Right atrium auricular region (tissue), 2 donors: ENCODE measurements at regions not wholly inside any gene's neighbourhood (a gene's known extent, or its start where the extent isn't known, plus 50 kb on each side); places are given as distances from the start of the nearest gene placed in this dataset.

Source experiments
- DNase-seq: peaks from one replicate; pipeline ENCODE4 v3.0.0-alpha.2; 2019; ENCODE audit warnings: low spot score
- H3K27ac ChIP-seq, 2 donors: fragments of 200-600 bp; sonication (generic); 1 replicate in 1 of 2; 2 replicates in 1 of 2; pipeline ENCODE4 v1.5.1; 2016 to 2019
- H3K27me3 ChIP-seq, 2 donors: fragments of 200-600 bp; sonication (generic); one replicate each; pipeline versions ENCODE4 v1.5.1 to v1.6.0; 2017 to 2019
- H3K36me3 ChIP-seq: fragments of 200-600 bp; sonication (generic); one replicate; pipeline ENCODE4 v1.5.1; 2016
- H3K4me1 ChIP-seq, 2 donors: fragments of 200-600 bp; sonication (generic); one replicate each; pipeline versions ENCODE4 v1.5.1 to v1.6.0; 2017 to 2019
- H3K4me3 ChIP-seq, 2 donors: fragments of 200-600 bp; sonication (generic); 1 replicate in 1 of 2; 2 replicates in 1 of 2; pipeline ENCODE4 v1.5.1; 2017 to 2019; ENCODE audit warnings: mild to moderate bottlenecking in 1 of 2, moderate library complexity in 1 of 2
- H3K9me3 ChIP-seq, 2 donors: fragments of 200-600 bp; sonication (generic); one replicate each; pipeline ENCODE4 v1.5.1; 2019
- TF ChIP-seq, protein P1 (sequence below), 2 donors: fragments of 200-600 bp; sonication (generic); IDR thresholded peaks; one replicate each; pipeline ENCODE4 v1.5.1; 2019; ENCODE audit warnings: antibody characterized with exemption in 2 of 2

DNA sequence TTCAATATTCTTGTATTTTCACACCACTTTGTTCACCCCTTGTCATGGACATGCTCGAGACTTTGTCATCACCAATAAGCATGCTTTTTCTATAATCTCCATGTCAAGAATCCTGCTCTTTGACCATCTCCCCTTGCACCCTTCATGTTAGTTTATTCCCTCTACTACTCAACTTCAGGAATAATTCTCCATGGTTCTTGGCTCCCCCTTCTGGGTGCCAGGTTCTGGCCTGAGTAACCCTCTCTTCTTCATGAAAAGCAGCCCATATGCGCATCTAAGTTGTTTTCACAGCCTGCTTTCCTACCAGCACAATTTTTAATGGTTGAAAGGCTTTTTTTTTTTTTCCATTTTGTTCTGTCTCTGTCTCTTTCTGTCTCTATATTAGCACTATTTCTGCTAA lies 160.7 kb downstream of the LEPR start:
- no peaks in the 10 kb centered on the region for H3K36me3 ChIP-seq
- no peak for DNase-seq
- H3K4me3 ChIP-seq, result no peak overlapping the region
- TF ChIP-seq, protein P1, sequence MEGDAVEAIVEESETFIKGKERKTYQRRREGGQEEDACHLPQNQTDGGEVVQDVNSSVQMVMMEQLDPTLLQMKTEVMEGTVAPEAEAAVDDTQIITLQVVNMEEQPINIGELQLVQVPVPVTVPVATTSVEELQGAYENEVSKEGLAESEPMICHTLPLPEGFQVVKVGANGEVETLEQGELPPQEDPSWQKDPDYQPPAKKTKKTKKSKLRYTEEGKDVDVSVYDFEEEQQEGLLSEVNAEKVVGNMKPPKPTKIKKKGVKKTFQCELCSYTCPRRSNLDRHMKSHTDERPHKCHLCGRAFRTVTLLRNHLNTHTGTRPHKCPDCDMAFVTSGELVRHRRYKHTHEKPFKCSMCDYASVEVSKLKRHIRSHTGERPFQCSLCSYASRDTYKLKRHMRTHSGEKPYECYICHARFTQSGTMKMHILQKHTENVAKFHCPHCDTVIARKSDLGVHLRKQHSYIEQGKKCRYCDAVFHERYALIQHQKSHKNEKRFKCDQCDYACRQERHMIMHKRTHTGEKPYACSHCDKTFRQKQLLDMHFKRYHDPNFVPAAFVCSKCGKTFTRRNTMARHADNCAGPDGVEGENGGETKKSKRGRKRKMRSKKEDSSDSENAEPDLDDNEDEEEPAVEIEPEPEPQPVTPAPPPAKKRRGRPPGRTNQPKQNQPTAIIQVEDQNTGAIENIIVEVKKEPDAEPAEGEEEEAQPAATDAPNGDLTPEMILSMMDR (IDR thresholded peaks at IDR 0.05), result peak in 1 of 2 donors; percentile 32
- no peaks in the 10 kb centered on the region for H3K4me1 ChIP-seq
- H3K27ac ChIP-seq, result no peak overlapping the region
- H3K9me3 ChIP-seq, result peaks cover 0 to 15% of the 10 kb centered on the region in 2 donors
- no peaks in the 10 kb centered on the region for H3K27me3 ChIP-seq

DNA sequence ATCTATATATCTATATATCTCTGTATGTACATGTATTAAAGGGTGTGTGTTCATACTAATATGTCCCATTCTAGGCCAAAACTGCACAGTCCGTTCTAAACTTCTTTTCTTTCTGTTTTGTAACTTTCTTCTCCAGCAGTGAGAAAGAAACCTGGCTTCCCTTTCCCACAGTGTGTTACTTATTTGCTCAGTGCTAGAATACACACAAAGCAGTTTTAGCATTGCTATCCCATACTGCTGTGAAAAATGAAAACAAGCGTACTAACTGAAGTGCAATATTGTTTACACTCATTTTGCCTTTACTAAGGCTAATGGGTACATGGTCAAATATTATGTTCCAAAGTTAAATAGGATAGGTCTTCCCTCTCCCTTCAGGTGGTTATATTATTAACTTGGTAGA lies 163.9 kb downstream of the LEPR start:
- Histone ChIP-seq H3K36me3 (no peaks in the 10 kb centered on the region), H3K9me3 (peaks cover 0 to 15% of the 10 kb centered on the region in 2 donors), H3K4me3 (no peak overlapping the region), H3K27ac (no peak overlapping the region), H3K27me3 (no peaks in the 10 kb centered on the region), H3K4me1 (no peaks in the 10 kb centered on the region)
- TF ChIP-seq, protein P1 (IDR thresholded peaks at IDR 0.05), result no peak
- no peak for DNase-seq

DNA sequence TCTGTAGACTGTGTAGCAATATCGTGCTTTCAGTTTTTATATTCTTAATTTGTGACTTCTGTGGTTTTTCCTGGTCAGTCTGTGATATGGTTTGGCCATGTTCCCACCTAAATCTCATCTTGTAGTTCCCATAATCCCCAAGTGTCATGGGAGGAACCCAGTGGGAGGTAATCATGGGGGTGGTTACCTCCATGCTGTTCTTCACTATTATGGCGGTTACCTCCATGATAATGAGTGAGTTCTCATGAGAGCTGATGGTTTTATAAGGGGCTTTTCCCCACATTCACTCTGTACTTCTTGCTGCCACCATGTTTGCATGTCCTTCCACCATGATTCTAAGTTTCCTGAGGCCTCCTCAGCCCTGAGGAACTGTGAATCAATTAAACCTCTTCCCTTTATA lies 169.8 kb downstream of the LEPR start:
- Histone ChIP-seq H3K36me3 (no peaks in the 10 kb centered on the region), H3K4me1 (no peaks in the 10 kb centered on the region), H3K9me3 (no peaks in the 10 kb centered on the region), H3K27ac (no peak overlapping the region), H3K4me3 (no peak overlapping the region), H3K27me3 (no peaks in the 10 kb centered on the region)
- DNase-seq, result no peak
- TF ChIP-seq, protein P1 (IDR thresholded peaks at IDR 0.05), result no peak

DNA sequence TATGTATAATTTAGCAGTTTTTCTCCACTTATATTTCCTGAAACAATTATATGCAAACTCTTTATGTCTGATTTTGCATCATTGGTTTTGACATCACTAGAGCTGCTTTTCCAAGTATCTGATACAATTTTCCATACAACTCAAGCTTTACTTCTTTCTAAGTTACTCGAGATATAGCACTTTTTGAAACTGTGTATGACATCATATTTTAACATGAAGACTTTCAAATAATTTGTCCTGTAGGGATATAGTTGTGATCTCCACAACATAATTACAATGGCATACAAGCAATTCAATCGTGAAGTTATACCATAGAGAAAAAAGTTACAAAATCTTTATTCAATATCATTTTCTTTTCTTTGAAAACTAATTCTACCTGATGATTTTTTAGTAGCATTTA lies 173.0 kb downstream of the LEPR start:
- Histone ChIP-seq H3K4me1 (no peaks in the 10 kb centered on the region), H3K36me3 (no peaks in the 10 kb centered on the region), H3K27ac (no peak overlapping the region), H3K4me3 (no peak overlapping the region), H3K27me3 (no peaks in the 10 kb centered on the region), H3K9me3 (no peaks in the 10 kb centered on the region)
- no peak for DNase-seq
- TF ChIP-seq, protein P1 (IDR thresholded peaks at IDR 0.05), result no peak

DNA sequence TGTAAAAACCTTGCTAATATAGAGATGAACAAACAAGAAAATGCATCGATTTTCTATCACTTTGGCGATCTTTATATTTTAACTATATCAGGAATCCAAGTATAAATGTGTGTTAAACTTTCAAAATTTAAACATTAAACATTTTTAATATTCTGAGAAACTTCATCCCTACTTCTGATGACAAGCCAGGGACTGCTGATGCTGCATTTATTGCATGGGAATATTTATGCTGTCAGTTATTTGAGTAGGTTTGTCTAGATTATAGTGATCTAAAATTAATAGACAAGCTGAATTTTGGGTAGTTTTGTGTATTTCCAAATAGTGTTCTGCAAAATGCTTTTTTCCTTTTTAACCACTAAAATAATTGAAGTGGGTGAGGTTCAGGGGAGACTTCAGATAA lies 175.3 kb downstream of the LEPR start:
- TF ChIP-seq, protein P1 (IDR thresholded peaks at IDR 0.05), result no peak
- Histone ChIP-seq H3K4me3 (no peak overlapping the region), H3K27me3 (no peaks in the 10 kb centered on the region), H3K9me3 (no peaks in the 10 kb centered on the region), H3K4me1 (no peaks in the 10 kb centered on the region), H3K36me3 (no peaks in the 10 kb centered on the region), H3K27ac (no peak overlapping the region)
- no peak for DNase-seq

DNA sequence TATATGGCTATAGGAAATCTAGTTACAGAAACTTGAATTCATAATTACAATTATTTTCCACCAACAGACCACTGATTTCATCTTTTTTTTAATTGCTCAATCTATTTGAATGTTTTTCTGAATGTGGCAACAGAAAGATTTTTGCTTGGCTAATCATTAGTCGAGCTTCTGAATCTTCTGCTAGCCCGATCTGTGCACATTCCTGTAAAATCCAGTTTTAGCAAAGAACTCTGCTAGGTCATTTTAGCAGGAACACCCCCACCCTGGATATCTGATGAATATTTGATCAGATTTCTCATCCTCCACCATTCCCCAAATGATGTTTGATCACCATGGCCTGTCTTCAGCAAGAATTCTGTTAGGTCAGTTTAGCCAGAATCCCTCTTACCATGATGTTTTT lies 176.3 kb downstream of the LEPR start:
- TF ChIP-seq, protein P1 (IDR thresholded peaks at IDR 0.05), result no peak
- Histone ChIP-seq H3K36me3 (no peaks in the 10 kb centered on the region), H3K27ac (no peak overlapping the region), H3K4me1 (no peaks in the 10 kb centered on the region), H3K27me3 (no peaks in the 10 kb centered on the region), H3K4me3 (no peak overlapping the region), H3K9me3 (no peaks in the 10 kb centered on the region)
- no peak for DNase-seq
